GM18907 (cell line): ENCODE measurements at regions not wholly inside any gene's neighbourhood (a gene's known extent, or its start where the extent isn't known, plus 50 kb on each side); places are given as distances from the start of the nearest gene placed in this dataset.

Source experiments
- ATAC-seq: cut with Tn5 transposase; IDR thresholded peaks from one replicate; pipeline ENCODE4 v1.9.1; 2021; ENCODE audit warnings: mild to moderate bottlenecking, moderate library complexity; ENCODE audit not compliant: unreplicated experiment

GRCh38 chr9:107118863-107119624 is 164.0 kb upstream of the RAD23B start:
- ATAC-seq: no peak

GRCh38 chr9:107119735-107120134 is 163.3 kb upstream of the RAD23B start:
- ATAC-seq: no peak

DNA sequence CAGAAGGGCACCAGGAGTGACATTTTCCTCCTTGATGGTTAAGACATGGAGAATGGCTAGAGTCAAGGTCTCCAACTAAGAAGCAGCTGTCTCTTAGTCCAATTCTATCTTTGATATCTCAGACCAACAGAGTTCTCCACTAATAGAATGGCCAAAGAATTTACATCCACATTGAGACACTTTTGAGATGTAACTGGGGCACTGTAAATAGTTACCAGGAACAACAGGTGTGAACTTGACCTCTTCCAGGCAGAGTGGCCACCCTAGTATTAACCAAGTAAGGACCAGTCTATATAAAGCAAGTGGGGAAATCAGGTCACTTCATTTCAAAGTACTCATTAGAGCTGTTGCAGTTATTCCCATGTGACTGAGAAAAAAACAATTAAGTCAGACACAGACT is 159.7 kb upstream of the RAD23B start:
- ATAC-seq: no peak

- no peak for ATAC-seq
Observed at GRCh38 chr9:107127608-107128007, 155.5 kb upstream of the RAD23B start.

- ATAC-seq: no peak
Observed at GRCh38 chr9:107131108-107131799, 151.8 kb upstream of the RAD23B start.

- ATAC-seq: no peak
Observed at GRCh38 chr9:107136296-107136695, 146.8 kb upstream of the RAD23B start.

DNA sequence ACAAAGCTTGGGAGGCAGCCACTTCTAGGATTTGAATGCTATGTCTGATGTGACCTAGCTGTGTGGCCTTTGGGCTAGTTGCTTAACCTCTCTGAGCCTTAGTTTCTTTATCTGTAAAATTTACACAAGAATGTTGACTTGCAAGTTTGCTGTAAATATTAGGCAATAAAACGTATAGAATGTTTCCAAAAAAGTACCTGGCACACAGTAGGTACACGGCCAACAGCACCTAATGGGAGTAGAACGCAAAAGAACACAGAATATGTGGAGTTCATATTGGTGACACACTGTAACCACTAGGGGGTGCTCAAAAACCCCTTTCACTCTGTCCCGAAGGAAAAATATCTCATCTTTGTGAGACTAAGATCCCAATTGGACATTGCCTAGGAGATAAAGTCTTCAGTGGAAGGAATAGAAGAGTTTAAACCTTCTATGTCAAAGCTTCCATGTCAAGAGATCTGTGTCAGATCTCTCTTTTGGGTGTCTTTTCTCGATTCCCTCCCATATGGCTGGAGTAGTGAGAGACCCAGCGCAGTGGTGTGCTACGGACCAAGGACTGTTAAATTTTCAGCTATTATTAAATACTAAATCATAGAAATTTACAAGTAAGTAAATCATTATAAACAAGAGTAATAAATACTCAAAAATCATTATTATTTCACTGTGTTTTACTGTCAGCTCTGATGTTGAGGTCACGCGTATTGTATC is 145.4 kb upstream of the RAD23B start:
- ATAC-seq: no peak

- no peak for ATAC-seq
Observed at GRCh38 chr9:107138261-107138992, 144.7 kb upstream of the RAD23B start.

DNA sequence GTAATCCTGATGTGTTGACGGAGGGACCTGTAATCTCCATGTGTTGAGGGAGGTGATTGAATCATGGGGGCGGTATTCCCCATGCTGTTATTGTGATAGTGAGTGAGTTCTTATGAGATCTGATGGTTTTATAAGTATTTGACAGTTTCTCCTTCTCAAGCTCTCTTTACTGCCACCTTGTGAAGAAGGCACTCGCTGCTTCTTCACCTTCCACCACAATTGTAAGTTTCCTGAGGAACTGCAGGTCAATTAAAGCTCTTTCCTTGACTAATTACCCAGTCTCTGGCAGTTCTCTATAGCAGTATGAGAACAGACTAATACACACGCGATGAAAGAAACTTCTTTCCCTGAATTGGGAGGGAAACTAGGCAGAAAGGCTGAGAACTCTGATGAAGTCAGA is 141.1 kb upstream of the RAD23B start:
- ATAC-seq: no peak

DNA sequence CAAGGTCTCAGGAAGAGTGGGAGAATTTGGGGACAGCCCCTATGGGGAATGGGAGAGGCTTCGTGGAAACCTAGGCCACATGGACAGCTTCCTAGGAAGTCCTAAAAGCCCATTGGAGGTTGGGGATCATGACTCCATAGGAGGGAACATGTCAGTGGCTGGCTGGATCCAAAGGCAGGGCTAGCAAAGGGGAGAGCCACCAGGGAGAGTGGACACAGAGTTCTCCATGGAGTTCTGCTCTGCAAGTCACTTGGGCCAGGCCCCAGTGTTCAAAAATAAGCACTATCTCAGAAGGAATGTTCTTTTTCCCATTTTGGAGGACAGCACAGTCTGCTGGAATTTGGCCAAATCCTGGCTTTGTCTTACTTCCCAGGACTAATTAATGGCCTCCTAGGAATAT is 140.6 kb upstream of the RAD23B start:
- ATAC-seq: no peak

- no peak for ATAC-seq
Observed at GRCh38 chr9:107142896-107143603, 140.0 kb upstream of the RAD23B start.

GRCh38 chr9:107144475-107144874 is 138.6 kb upstream of the RAD23B start:
- no peak for ATAC-seq

GRCh38 chr9:107147134-107147533 is 135.9 kb upstream of the RAD23B start:
- no peak for ATAC-seq

DNA sequence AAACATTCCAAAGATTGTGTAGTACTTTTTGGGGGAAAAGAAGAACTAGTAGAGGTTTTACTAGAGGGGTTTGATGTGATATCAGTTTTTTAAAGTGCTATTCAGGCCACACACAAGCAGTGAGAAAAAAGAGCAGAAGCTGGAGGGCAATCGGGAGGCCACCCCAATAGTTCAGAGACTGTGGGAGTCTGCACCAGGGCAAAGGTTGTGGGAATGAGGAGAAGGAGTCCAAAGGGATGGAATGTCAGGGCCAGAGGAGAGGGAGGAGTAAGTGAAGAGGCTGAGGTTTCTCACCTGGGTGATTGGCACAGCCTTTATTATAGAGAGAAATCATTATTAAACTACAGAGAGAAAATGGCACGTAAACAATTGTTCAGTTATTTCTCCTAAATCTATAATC is 134.9 kb upstream of the RAD23B start:
- ATAC-seq: no peak

- ATAC-seq: no peak
Observed at GRCh38 chr9:107149756-107150155, 133.3 kb upstream of the RAD23B start.

GRCh38 chr9:107153336-107153735 is 129.7 kb upstream of the RAD23B start:
- ATAC-seq: no peak

DNA sequence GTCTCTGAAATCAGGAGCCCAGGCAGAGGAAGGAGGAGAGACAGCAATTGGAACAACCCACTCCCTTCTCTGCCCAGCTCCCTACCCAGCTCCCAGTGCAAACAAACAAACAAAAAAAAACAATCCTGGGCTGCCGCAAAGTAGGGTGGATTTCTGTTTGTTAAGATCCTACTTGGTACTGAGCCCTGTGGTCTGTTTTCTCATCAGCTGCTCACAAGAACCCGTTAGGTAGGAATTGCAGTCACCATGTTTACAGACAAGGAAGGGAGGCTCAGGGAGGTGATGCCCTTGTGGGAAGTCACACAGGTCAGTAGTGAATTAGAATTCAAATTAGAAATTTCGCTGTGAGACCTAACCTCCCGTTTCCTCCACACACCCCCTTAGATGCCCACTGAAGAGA is 128.8 kb upstream of the RAD23B start:
- ATAC-seq: no peak

DNA sequence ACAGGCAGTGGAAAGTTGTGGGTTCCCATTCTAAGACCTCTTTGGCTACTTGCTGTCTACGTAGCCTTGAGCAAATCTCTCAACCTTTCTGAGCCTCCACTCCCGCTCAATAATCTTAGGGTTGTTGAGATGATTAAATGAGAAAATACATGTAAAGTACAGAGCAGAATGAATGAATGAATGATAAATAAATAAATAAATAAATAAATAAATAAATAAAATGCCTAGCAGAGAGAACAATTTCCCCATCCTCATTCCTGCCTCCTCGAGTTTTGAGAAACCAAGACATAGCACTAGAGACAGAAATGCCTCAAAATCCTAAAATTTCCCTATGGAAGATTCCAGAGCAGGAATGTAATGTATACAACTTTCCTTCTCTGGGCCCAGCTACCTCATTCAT is 128.3 kb upstream of the RAD23B start:
- ATAC-seq: no peak

DNA sequence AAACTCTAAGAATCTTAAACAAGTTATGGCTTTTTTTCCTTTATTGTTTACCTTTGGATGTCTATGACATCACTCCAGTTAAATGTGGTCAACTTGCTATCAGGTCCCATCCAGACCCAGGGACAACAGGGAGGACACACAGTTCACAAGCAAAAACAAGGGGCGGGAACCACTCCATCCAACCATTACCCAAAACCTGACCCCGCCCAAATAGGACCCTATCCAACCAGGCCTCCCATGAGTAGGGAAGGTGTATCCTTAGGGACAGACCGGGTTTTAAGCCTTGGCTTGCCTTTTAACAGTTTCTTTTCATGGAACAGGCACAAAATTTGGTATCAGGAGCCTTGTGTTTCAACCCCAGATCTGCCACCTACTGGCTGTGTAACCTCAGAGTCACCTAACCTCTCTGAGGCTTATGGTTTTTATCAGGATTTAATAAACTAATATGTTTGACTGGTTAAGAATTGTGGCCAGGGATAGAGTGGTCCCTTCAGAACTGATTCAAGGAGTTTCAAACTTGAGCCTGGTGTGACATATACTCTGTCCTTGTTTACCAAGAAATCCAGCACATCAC is 127.7 kb upstream of the RAD23B start:
- ATAC-seq: no peak

DNA sequence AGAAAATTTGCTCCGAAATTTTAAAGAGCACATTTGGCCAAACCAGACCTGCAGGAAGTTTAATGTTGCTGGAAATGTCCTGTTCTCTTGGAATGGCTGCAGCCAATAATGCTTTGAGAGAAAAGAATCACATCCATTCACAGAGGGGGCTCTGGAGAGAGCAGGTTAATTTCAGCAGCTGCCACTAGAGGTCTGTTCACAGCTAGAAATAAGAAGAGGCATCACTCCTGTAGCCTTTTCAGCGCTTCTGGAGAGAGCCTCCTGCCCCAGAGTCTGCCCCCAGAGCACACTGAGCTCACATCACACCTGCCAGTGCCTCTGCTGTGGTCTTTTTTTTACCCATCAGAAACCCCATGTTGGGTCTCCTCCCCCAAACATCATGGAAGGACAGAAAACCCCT is 124.8 kb upstream of the RAD23B start:
- ATAC-seq: peak; percentile 77
